Astrocyte (in vitro differentiated cells and primary cell): ENCODE measurements at regions not wholly inside any gene's neighbourhood (a gene's known extent, or its start where the extent isn't known, plus 50 kb on each side); places are given as distances from the start of the nearest gene placed in this dataset.

Experiments
- DNase-seq: peaks from one replicate; pipeline ENCODE4 v3.0.0-alpha.2; 2010; ENCODE audit warnings: low read depth
- FAIRE-seq: peaks from 2 replicates; lab custom pipeline; 2011; peaks lifted over from hg19 to GRCh38; lab: Jason Lieb, UNC
- H2AFZ ChIP-seq: 2 replicates; pipeline ENCODE4 v1.6.0; 2012; ENCODE audit warnings: low read depth, low read length, inconsistent platforms
- H3K27ac ChIP-seq: 2 replicates; pipeline ENCODE4 v1.5.1; 2011; ENCODE audit warnings: low read depth, low read length, inconsistent platforms
- H3K27me3 ChIP-seq: 2 replicates; pipeline ENCODE4 v1.6.0; 2011; ENCODE audit warnings: low read length, inconsistent platforms; ENCODE audit not compliant: insufficient read depth
- H3K36me3 ChIP-seq: 2 replicates; pipeline ENCODE4 v1.5.1; 2011; ENCODE audit warnings: low read length, inconsistent platforms; ENCODE audit not compliant: insufficient read depth
- H3K4me1 ChIP-seq: 2 replicates; pipeline ENCODE4 v1.5.1; 2011; ENCODE audit warnings: low read length, inconsistent platforms; ENCODE audit not compliant: insufficient read depth
- H3K4me2 ChIP-seq: 2 replicates; pipeline ENCODE4 v1.6.0; 2012; ENCODE audit warnings: low read length, inconsistent platforms
- H3K4me3 ChIP-seq: 2 replicates; pipeline ENCODE4 v1.5.1; 2011; ENCODE audit warnings: low read depth, mild to moderate bottlenecking, low read length, inconsistent platforms; ENCODE audit not compliant: insufficient read depth
- H3K79me2 ChIP-seq: 2 replicates; pipeline ENCODE4 v1.6.0; 2012; ENCODE audit warnings: mild to moderate bottlenecking, low read length, inconsistent platforms; ENCODE audit not compliant: insufficient read depth
- H3K9ac ChIP-seq: 2 replicates; pipeline ENCODE4 v1.6.0; 2012; ENCODE audit warnings: mild to moderate bottlenecking, low read length, inconsistent platforms
- H3K9me3 ChIP-seq: 2 replicates; pipeline ENCODE4 v1.5.1; 2012; ENCODE audit warnings: low read depth, mild to moderate bottlenecking, low read length, inconsistent platforms; ENCODE audit not compliant: insufficient read depth
- H4K20me1 ChIP-seq: 2 replicates; pipeline ENCODE4 v1.6.0; 2012; ENCODE audit warnings: low read length, inconsistent platforms; ENCODE audit not compliant: insufficient read depth
- H3K27ac Mint-ChIP-seq: one replicate; pipeline ENCODE4 v1.8.0; 2021; ENCODE audit warnings: mild to moderate bottlenecking, mixed read lengths; ENCODE audit not compliant: unreplicated experiment
- H3K27me3 Mint-ChIP-seq: one replicate; pipeline ENCODE4 v1.8.0; 2021; ENCODE audit warnings: low read depth, mixed read lengths; ENCODE audit not compliant: unreplicated experiment
- H3K36me3 Mint-ChIP-seq: one replicate; pipeline ENCODE4 v1.8.0; 2021; ENCODE audit warnings: low read depth, mixed read lengths; ENCODE audit not compliant: unreplicated experiment
- H3K4me1 Mint-ChIP-seq: one replicate; pipeline ENCODE4 v1.8.0; 2021; ENCODE audit warnings: low read depth, mixed read lengths; ENCODE audit not compliant: unreplicated experiment
- H3K4me3 Mint-ChIP-seq: one replicate; pipeline ENCODE4 v1.8.0; 2021; ENCODE audit warnings: mild to moderate bottlenecking, moderate library complexity, mixed read lengths; ENCODE audit not compliant: unreplicated experiment
- H3K9me3 Mint-ChIP-seq: one replicate; pipeline ENCODE4 v1.8.0; 2021; ENCODE audit warnings: mild to moderate bottlenecking, mixed read lengths; ENCODE audit not compliant: unreplicated experiment
- EZH2 ChIP-seq: IDR thresholded peaks from 2 replicates; pipeline ENCODE4 v1.6.1; 2012; ENCODE audit warnings: mild to moderate bottlenecking, low read length, inconsistent platforms; ENCODE audit not compliant: insufficient read depth
- TF ChIP-seq, protein P1 (sequence below): IDR thresholded peaks from 2 replicates; pipeline ENCODE4 v1.5.1; 2011; ENCODE audit warnings: low read depth, mild to moderate bottlenecking, inconsistent platforms, low read length, moderate library complexity; ENCODE audit not compliant: insufficient read depth

GRCh38 chr4:83171436-83172039 lies 57.0 kb upstream of the PLAC8 start:
- H3K4me3 Mint-ChIP-seq: no peak overlapping the region
- peak overlapping the region; percentile 59 for H2AFZ ChIP-seq
- H3K4me1 Mint-ChIP-seq: peaks cover 2% of the 10 kb centered on the region
- H3K27ac Mint-ChIP-seq: peak overlapping the region; percentile 89
- H3K9ac ChIP-seq: no peak overlapping the region
- H3K27me3 ChIP-seq: no peaks in the 10 kb centered on the region
- H3K4me3 ChIP-seq: no peak overlapping the region
- H3K27ac ChIP-seq: no peak overlapping the region
- H3K9me3 ChIP-seq: peaks cover 2% of the 10 kb centered on the region
- DNase-seq: no peak
- H3K36me3 Mint-ChIP-seq: peaks cover 4% of the 10 kb centered on the region
- H3K27me3 Mint-ChIP-seq: no peaks in the 10 kb centered on the region
- H3K79me2 ChIP-seq: no peaks in the 10 kb centered on the region
- H3K9me3 Mint-ChIP-seq: peaks cover 7% of the 10 kb centered on the region
- no peaks in the 10 kb centered on the region for H3K4me1 ChIP-seq
- FAIRE-seq: no peak
- H4K20me1 ChIP-seq: no peaks in the 10 kb centered on the region
- TF ChIP-seq, protein P1, sequence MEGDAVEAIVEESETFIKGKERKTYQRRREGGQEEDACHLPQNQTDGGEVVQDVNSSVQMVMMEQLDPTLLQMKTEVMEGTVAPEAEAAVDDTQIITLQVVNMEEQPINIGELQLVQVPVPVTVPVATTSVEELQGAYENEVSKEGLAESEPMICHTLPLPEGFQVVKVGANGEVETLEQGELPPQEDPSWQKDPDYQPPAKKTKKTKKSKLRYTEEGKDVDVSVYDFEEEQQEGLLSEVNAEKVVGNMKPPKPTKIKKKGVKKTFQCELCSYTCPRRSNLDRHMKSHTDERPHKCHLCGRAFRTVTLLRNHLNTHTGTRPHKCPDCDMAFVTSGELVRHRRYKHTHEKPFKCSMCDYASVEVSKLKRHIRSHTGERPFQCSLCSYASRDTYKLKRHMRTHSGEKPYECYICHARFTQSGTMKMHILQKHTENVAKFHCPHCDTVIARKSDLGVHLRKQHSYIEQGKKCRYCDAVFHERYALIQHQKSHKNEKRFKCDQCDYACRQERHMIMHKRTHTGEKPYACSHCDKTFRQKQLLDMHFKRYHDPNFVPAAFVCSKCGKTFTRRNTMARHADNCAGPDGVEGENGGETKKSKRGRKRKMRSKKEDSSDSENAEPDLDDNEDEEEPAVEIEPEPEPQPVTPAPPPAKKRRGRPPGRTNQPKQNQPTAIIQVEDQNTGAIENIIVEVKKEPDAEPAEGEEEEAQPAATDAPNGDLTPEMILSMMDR: no peak
- no peaks in the 10 kb centered on the region for H3K36me3 ChIP-seq
- no peak overlapping the region for H3K4me2 ChIP-seq

GRCh38 chr4:83170952-83171399 lies 56.4 kb upstream of the PLAC8 start:
- peaks cover 4% of the 10 kb centered on the region for H3K36me3 Mint-ChIP-seq
- Histone ChIP-seq H3K27me3 (no peaks in the 10 kb centered on the region), H2AFZ (peak overlapping the region; percentile 59), H3K36me3 (no peaks in the 10 kb centered on the region), H3K4me2 (no peak overlapping the region), H3K79me2 (no peaks in the 10 kb centered on the region), H3K9me3 (peaks cover 2% of the 10 kb centered on the region), H4K20me1 (no peaks in the 10 kb centered on the region), H3K9ac (no peak overlapping the region), H3K27ac (no peak overlapping the region), H3K4me3 (no peak overlapping the region), H3K4me1 (no peaks in the 10 kb centered on the region)
- H3K4me3 Mint-ChIP-seq: no peak overlapping the region
- no peak for FAIRE-seq
- DNase-seq: no peak
- peaks cover 2% of the 10 kb centered on the region for H3K27me3 Mint-ChIP-seq
- peaks cover 2% of the 10 kb centered on the region for H3K4me1 Mint-ChIP-seq
- TF ChIP-seq, protein P1: no peak
- no peak for TF ChIP-seq EZH2
- peak overlapping the region; percentile 89 for H3K27ac Mint-ChIP-seq
- H3K9me3 Mint-ChIP-seq: peaks cover 9% of the 10 kb centered on the region
